GM10248 (cell line): ENCODE measurements at regions not wholly inside any gene's neighbourhood (a gene's known extent, or its start where the extent isn't known, plus 50 kb on each side); places are given as distances from the start of the nearest gene placed in this dataset.
"Not testable (repeated sequence)": the region's sequence is repeated elsewhere in the genome, so short reads cannot be mapped to it uniquely, and the experiment has no call there.

Source experiments
- CTCF ChIA-PET: fragments of 300-600 bp; sonication (Branson Sonifier 250); formaldehyde crosslinking; extraction: SDS; loops from one replicate; lab custom pipeline; 2021; ENCODE audit warnings: antibody characterized with exemption; lab: Yijun Ruan, JAX
- POLR2A ChIA-PET: fragments of 350-650 bp; sonication (Branson Sonifier 250); formaldehyde crosslinking; extraction: SDS; loops from one replicate; lab custom pipeline; 2020; ENCODE audit warnings: antibody characterized with exemption; lab: Yijun Ruan, JAX
- DNase-seq: peaks from one replicate; pipeline ENCODE4 v3.0.0; 2012; ENCODE audit errors: extremely low spot score
- TF ChIP-seq, protein P1 (sequence below): IDR thresholded peaks from 2 replicates; pipeline ENCODE4 v1.5.1; 2012; ENCODE audit warnings: mild to moderate bottlenecking, low read depth; ENCODE audit errors: extremely low read depth, missing control alignments, control extremely low read depth

DNA sequence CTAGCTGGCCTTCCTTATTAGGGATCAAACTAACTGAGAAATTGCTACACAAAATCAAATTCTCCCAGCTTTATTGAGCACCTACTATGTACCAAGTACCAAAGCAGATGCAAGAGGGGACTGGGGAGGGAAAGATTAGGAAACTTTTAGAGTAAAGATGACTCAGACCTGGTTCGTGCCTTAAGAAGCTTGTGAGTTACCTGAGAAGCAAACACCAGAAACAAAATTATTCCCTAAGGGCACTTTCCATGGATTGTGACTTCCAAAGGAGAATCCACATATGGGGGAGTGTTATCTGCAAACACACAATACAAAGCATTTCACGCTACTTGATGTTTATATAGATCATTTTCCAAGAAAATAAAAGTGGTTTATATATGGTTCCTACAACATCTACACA is 326.9 kb upstream of the HNRNPA3 start:
- ChIA-PET POLR2A (no interaction called here), CTCF (interaction anchor here (1.5 kb wide), 1 partner anchor 9 kb away, joined by 7 read pairs; no protein-coding TSS in a partner anchor)
- no peak for DNase-seq
- TF ChIP-seq, protein P1, sequence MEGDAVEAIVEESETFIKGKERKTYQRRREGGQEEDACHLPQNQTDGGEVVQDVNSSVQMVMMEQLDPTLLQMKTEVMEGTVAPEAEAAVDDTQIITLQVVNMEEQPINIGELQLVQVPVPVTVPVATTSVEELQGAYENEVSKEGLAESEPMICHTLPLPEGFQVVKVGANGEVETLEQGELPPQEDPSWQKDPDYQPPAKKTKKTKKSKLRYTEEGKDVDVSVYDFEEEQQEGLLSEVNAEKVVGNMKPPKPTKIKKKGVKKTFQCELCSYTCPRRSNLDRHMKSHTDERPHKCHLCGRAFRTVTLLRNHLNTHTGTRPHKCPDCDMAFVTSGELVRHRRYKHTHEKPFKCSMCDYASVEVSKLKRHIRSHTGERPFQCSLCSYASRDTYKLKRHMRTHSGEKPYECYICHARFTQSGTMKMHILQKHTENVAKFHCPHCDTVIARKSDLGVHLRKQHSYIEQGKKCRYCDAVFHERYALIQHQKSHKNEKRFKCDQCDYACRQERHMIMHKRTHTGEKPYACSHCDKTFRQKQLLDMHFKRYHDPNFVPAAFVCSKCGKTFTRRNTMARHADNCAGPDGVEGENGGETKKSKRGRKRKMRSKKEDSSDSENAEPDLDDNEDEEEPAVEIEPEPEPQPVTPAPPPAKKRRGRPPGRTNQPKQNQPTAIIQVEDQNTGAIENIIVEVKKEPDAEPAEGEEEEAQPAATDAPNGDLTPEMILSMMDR: no peak

DNA sequence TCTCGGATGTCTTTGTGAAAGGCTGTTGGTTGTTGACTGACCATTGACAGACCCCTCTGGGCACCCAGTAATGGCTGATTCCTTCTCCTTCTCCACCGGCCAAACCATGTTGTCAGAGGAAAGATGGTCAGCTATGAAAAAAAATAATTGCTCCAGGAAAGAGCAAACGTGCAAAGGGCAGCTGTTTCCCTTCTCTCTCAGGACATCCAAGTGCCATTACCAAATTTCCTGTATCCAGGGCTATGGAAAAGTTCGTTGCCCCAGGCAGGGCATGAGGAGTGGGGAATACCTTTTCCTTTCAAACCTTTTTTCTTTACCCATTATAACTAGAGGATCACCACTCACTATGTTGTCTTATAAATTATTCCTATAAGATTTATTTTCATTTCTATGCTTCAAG is 321.5 kb upstream of the HNRNPA3 start:
- TF ChIP-seq, protein P1: no peak
- CTCF ChIA-PET: no interaction called here
- no peak for DNase-seq
- POLR2A ChIA-PET: no interaction called here

DNA sequence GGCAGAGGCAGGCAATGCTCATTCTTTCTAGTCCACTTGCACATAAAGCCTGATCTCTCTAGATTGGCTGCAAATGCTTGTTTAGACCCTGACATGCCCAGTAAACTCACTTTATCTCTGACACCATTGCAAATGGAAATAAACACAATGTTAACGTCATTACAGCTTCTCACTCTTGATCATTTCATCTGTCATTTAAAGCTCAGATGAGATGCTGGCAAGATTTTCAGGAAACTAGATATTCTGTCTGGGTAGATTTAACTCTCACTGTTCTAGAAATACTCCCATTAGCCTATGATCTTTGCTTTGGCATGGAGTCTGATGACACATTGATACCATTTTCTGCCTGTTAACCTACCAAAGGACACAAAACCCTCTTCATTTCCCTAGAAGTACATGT is 320.7 kb upstream of the HNRNPA3 start:
- no peak for DNase-seq
- TF ChIP-seq, protein P1: no peak
- POLR2A ChIA-PET: no interaction called here
- CTCF ChIA-PET: interaction anchor here (0.9 to 2.1 kb wide), 3 partner anchors 67 to 257 kb away, joined by 3 to 4 read pairs (median 3); no protein-coding TSS in a partner anchor

DNA sequence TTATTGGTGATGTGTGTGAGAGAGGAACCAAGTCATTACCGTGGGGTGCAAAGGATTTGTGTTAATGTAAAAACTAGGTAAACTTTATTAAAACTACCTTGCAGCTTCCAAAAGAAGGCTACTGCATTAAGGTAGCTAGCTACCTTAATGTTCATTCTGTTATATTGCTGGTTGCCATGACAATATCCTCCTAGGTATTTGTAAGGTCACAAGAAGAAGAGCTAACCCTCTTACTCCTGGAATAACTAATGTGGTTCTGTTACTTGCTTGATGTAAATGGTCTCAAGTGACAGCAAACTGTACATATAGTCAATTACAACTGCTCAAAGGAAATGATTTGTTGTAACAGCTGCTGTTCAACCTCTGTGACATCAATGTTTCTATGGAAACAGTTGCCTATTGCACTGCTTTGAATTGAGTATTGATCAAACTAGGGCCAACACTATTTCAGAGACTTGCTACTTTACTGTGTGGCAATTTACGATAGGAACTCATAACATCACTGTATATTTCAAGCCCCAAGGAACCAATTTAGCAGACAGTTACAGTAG is 319.8 kb upstream of the HNRNPA3 start:
- TF ChIP-seq, protein P1: no peak
- POLR2A ChIA-PET: no interaction called here
- no peak for DNase-seq
- CTCF ChIA-PET: interaction anchor here (0.8 to 2.6 kb wide), 8 partner anchors 13 to 256 kb away, joined by 3 to 7 read pairs (median 4); no protein-coding TSS in a partner anchor

DNA sequence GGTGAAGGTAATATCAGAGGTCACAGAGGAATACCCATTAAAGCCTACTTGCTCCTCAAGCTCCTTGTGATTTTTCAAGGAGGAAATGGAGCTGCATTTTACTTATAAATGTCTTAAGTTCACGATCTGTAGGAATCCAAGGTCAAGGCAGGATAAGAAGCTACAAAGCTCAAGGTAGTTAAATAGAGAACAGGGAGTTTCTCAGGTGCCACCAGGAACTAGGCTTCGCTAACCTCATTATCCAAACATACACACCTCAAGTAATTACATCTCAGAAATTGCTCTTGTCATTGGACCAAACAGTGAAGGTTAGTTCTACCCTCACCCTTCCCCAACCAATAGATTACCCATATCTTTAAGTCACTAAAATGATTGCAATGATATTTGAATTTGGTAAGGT is 317.4 kb upstream of the HNRNPA3 start:
- TF ChIP-seq, protein P1: no peak
- DNase-seq: no peak
- ChIA-PET POLR2A (no interaction called here), CTCF (interaction anchor here (1.1 to 2.6 kb wide), 7 partner anchors 9 to 22 kb away, joined by 4 to 7 read pairs (median 6); no protein-coding TSS in a partner anchor)

DNA sequence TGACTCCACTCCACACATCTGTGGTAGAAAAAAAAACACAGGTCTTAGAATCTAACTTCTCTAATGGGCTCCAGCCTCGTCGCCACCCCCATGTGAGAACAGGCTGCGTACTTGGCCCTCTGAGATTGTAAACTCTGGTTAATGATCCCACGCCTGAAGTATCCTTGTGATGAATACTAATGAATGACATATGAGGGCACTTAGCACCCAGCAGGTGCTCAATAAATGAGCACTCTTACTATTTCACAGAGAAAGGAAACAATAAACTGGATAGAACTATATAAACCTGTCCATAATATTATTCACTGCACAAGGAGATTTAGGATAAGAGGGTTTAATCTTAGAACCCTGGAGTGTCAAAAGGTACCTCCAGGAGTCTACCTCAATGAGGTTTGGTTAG is 310.1 kb upstream of the HNRNPA3 start:
- TF ChIP-seq, protein P1: no peak
- POLR2A ChIA-PET: interaction anchor here (0.7 kb wide), 1 partner anchor 141 kb away, joined by 3 read pairs; no protein-coding TSS in a partner anchor
- DNase-seq: no peak
- CTCF ChIA-PET: interaction anchor here (1.1 to 1.2 kb wide), 2 partner anchors 17 to 21 kb away, joined by 3 read pairs; no protein-coding TSS in a partner anchor

DNA sequence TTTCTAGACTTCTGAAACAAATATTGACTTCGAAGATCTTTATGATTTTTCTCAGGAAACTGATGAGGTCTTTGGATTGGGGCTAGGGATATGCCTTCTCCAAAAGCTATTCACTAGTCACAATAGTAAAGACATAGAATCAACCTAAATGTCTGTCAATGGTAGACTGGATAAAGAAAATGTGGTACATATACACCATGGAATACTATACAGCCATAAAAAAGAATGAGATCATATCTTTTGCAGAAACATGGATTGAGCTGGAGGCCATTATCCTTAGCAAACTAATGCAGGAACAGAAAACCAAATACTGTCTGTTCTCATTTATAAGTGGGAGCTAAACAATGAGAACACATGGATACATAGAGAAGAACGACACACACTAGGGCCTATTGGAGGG is 308.5 kb upstream of the HNRNPA3 start:
- POLR2A ChIA-PET, DNase-seq: not testable (repeated sequence)
- CTCF ChIA-PET: interaction anchor here (1.0 to 1.1 kb wide), 4 partner anchors 10 to 119 kb away, joined by 3 to 4 read pairs (median 4); no protein-coding TSS in a partner anchor
